ENCODE measurements at regions not wholly inside any gene's neighbourhood (a gene's known extent, or its start where the extent isn't known, plus 50 kb on each side); places are given as distances from the start of the nearest gene placed in this dataset.

- intact Hi-C loops (cut with micrococcal nuclease): no loop called here
- no peaks in the 10 kb centered on the region for H3K4me1 ChIP-seq
- no peak overlapping the region for H3K27ac ChIP-seq (replicated peaks)
- H3K4me3 ChIP-seq: no peak overlapping the region
- no peak for DNase-seq
- no peaks in the 10 kb centered on the region for H3K27me3 ChIP-seq (ENCODE audit: low read depth)
- no peaks in the 10 kb centered on the region for H3K36me3 ChIP-seq
- H3K9me3 ChIP-seq (replicated peaks): no peaks in the 10 kb centered on the region
- no peak for TF ChIP-seq CTCF (IDR thresholded peaks at IDR 0.05; ENCODE audit: borderline replicate concordance)
These were observed 271.8 kb downstream of the SUCLG1 start for GRCh38 chr2:84187258-84187657.

- H3K9me3 ChIP-seq (replicated peaks): no peaks in the 10 kb centered on the region
- no peak for TF ChIP-seq CTCF (IDR thresholded peaks at IDR 0.05; ENCODE audit: borderline replicate concordance)
- intact Hi-C loops (cut with micrococcal nuclease): no loop called here
These were observed 277.2 kb downstream of the SUCLG1 start for GRCh38 chr2:84181927-84182326.

GRCh38 chr2:84177733-84178132 lies 281.3 kb downstream of the SUCLG1 start:
- DNase-seq: no peak
- TF ChIP-seq CTCF (IDR thresholded peaks at IDR 0.05; ENCODE audit: borderline replicate concordance): no peak
- Histone ChIP-seq H3K36me3 (no peaks in the 10 kb centered on the region), H3K4me1 (no peaks in the 10 kb centered on the region), H3K27me3 (ENCODE audit: low read depth) (no peaks in the 10 kb centered on the region), H3K9me3 (replicated peaks) (no peaks in the 10 kb centered on the region), H3K27ac (replicated peaks) (no peak overlapping the region), H3K4me3 (no peak overlapping the region)
- intact Hi-C loops (cut with micrococcal nuclease): no loop called here

More at GRCh38 chr2:84181927-84182326, 277.2 kb downstream of the SUCLG1 start:
- no peak for DNase-seq
- no peak overlapping the region for H3K4me3 ChIP-seq
- H3K36me3 ChIP-seq: no peaks in the 10 kb centered on the region
- no peaks in the 10 kb centered on the region for H3K4me1 ChIP-seq
- H3K27me3 ChIP-seq (ENCODE audit: low read depth): no peaks in the 10 kb centered on the region
- no peak overlapping the region for H3K27ac ChIP-seq (replicated peaks)

GRCh38 chr2:84175970-84176369 lies 283.1 kb downstream of the SUCLG1 start:
- no peaks in the 10 kb centered on the region for H3K36me3 ChIP-seq
- H3K4me3 ChIP-seq: no peak overlapping the region
- H3K27me3 ChIP-seq (ENCODE audit: low read depth): no peaks in the 10 kb centered on the region
- no peak overlapping the region for H3K27ac ChIP-seq (replicated peaks)
- no peak for DNase-seq
- intact Hi-C loops (cut with micrococcal nuclease): no loop called here
- no peak for TF ChIP-seq CTCF (IDR thresholded peaks at IDR 0.05; ENCODE audit: borderline replicate concordance)
- no peaks in the 10 kb centered on the region for H3K9me3 ChIP-seq (replicated peaks)
- no peaks in the 10 kb centered on the region for H3K4me1 ChIP-seq

GRCh38 chr2:84175340-84175739 lies 283.7 kb downstream of the SUCLG1 start:
- intact Hi-C loops (cut with micrococcal nuclease): no loop called here
- Histone ChIP-seq H3K4me3 (no peak overlapping the region), H3K27ac (replicated peaks) (no peak overlapping the region), H3K27me3 (ENCODE audit: low read depth) (no peaks in the 10 kb centered on the region), H3K4me1 (no peaks in the 10 kb centered on the region), H3K36me3 (no peaks in the 10 kb centered on the region), H3K9me3 (replicated peaks) (no peaks in the 10 kb centered on the region)
- DNase-seq: no peak
- TF ChIP-seq CTCF (IDR thresholded peaks at IDR 0.05; ENCODE audit: borderline replicate concordance): no peak

GRCh38 chr2:84173041-84173440 lies 286.0 kb downstream of the SUCLG1 start:
- no peaks in the 10 kb centered on the region for H3K9me3 ChIP-seq (replicated peaks)
- DNase-seq: no peak
- no peak for TF ChIP-seq CTCF (IDR thresholded peaks at IDR 0.05; ENCODE audit: borderline replicate concordance)
- H3K36me3 ChIP-seq: no peaks in the 10 kb centered on the region
- no peak overlapping the region for H3K4me3 ChIP-seq
- no peak overlapping the region for H3K27ac ChIP-seq (replicated peaks)
- intact Hi-C loops (cut with micrococcal nuclease): no loop called here
- H3K27me3 ChIP-seq (ENCODE audit: low read depth): no peaks in the 10 kb centered on the region
- H3K4me1 ChIP-seq: no peaks in the 10 kb centered on the region

Measured in left ventricle myocardium inferior (tissue), 1 donor.